ENCODE measurements at regions not wholly inside any gene's neighbourhood (a gene's known extent, or its start where the extent isn't known, plus 50 kb on each side); places are given as distances from the start of the nearest gene placed in this dataset.

- Histone ChIP-seq H3K9me1 (ENCODE audit: control insufficient read depth, insufficient read depth, low read length) (no peaks in the 10 kb centered on the region), H3K9ac (ENCODE audit: insufficient read depth in 1 of 2, low read depth in 2 of 2, low read length in 2 of 2) (no peak overlapping the region), H3K4me2 (ENCODE audit: insufficient read depth, low read length) (no peak overlapping the region), H3K27ac (ENCODE audit: extremely low read depth, low read depth, low read length) (no peak overlapping the region), H3K36me3 (ENCODE audit: control insufficient read depth, insufficient read depth, low read length) (no peaks in the 10 kb centered on the region), H3K9me3 (replicated peaks; ENCODE audit: control insufficient read depth, insufficient read depth, low read depth, low read length) (no peaks in the 10 kb centered on the region), H4K20me1 (replicated peaks; ENCODE audit: control insufficient read depth, insufficient read depth, low read length) (no peaks in the 10 kb centered on the region), H2AFZ (ENCODE audit: low read depth, low read length) (no peak overlapping the region), H3K27me3 (ENCODE audit: control insufficient read depth in 2 of 2, insufficient read depth in 2 of 2, low read length in 2 of 2) (no peaks in the 10 kb centered on the region), H3K79me2 (ENCODE audit: control insufficient read depth, insufficient read depth, low read length) (no peaks in the 10 kb centered on the region), H3K4me3 (no peak overlapping the region), H3K4me1 (replicated peaks in 1 of 2; ENCODE audit: control insufficient read depth in 2 of 2, insufficient read depth in 2 of 2, low read length in 2 of 2) (no peaks in the 10 kb centered on the region)
- in situ Hi-C loops (cut with MboI) = no loop called here
- POLR2A ChIA-PET = no interaction called here
- no peak for DNase-seq (ENCODE audit: extremely low read depth in 1 of 4, low spot score in 3 of 4)
- CTCF ChIA-PET (ENCODE audit: low intra/inter-chr PET ratio) = no interaction called here
- FAIRE-seq = no peak
- 0% methylated on average over 5 of the region's 8 CpGs for WGBS (ENCODE audit: insufficient coverage, low coverage, missing lambda C conversion rate)
- TF ChIP-seq TCF15 (CRISPR knock-in tag; IDR thresholded peaks at IDR 0.05) (no peak), SREBF1 (IDR thresholded peaks at IDR 0.05; ENCODE audit: borderline replicate concordance, low read depth, low read length) (no peak)
- ATAC-seq = no peak
- BruUV-seq (replicated peaks) = no TSS peak
- intact Hi-C loops (cut with micrococcal nuclease) = no loop called here
These were observed 316.9 kb downstream of the TXNL1 start for GRCh38 chr18:56321470-56321869.

GRCh38 chr18:56319953-56320352, 318.4 kb downstream of the TXNL1 start:
- CTCF ChIA-PET (ENCODE audit: low intra/inter-chr PET ratio) = no interaction called here
- Histone ChIP-seq H3K36me3 (ENCODE audit: control insufficient read depth, insufficient read depth, low read length) (no peaks in the 10 kb centered on the region), H3K9me1 (ENCODE audit: control insufficient read depth, insufficient read depth, low read length) (no peaks in the 10 kb centered on the region), H3K9me3 (replicated peaks; ENCODE audit: control insufficient read depth, insufficient read depth, low read depth, low read length) (no peaks in the 10 kb centered on the region), H3K4me3 (no peak overlapping the region), H3K4me1 (replicated peaks in 1 of 2; ENCODE audit: control insufficient read depth in 2 of 2, insufficient read depth in 2 of 2, low read length in 2 of 2) (no peaks in the 10 kb centered on the region), H3K4me2 (ENCODE audit: insufficient read depth, low read length) (no peak overlapping the region), H3K9ac (ENCODE audit: insufficient read depth in 1 of 2, low read depth in 2 of 2, low read length in 2 of 2) (no peak overlapping the region), H3K27me3 (ENCODE audit: control insufficient read depth in 2 of 2, insufficient read depth in 2 of 2, low read length in 2 of 2) (no peaks in the 10 kb centered on the region), H4K20me1 (replicated peaks; ENCODE audit: control insufficient read depth, insufficient read depth, low read length) (no peaks in the 10 kb centered on the region), H3K27ac (ENCODE audit: extremely low read depth, low read depth, low read length) (no peak overlapping the region), H3K79me2 (ENCODE audit: control insufficient read depth, insufficient read depth, low read length) (no peaks in the 10 kb centered on the region), H2AFZ (ENCODE audit: low read depth, low read length) (no peak overlapping the region)
- no TSS peak for BruUV-seq (replicated peaks)
- DNase-seq (ENCODE audit: extremely low read depth in 1 of 4, low spot score in 3 of 4) = no peak
- intact Hi-C loops (cut with micrococcal nuclease) = no loop called here
- in situ Hi-C loops (cut with MboI) = no loop called here
- POLR2A ChIA-PET = no interaction called here
- WGBS (ENCODE audit: insufficient coverage, low coverage, missing lambda C conversion rate) = 7% methylated on average over 3 of the region's 3 CpGs
- no peak for FAIRE-seq
- ATAC-seq = no peak
- TF ChIP-seq NUFIP1 (IDR thresholded peaks at IDR 0.05; ENCODE audit: partially characterized antibody) = no peak
